Right kidney (tissue), 1 donor: ENCODE measurements at regions not wholly inside any gene's neighbourhood (a gene's known extent, or its start where the extent isn't known, plus 50 kb on each side); places are given as distances from the start of the nearest gene placed in this dataset.

ENCODE experiments used
- DNase-seq: peaks from one replicate; pipeline ENCODE4 v3.0.0-alpha.2; 2016

GRCh38 chr5:44659334-44659733 is 149.4 kb upstream of the MRPS30 start:
- no peak for DNase-seq

GRCh38 chr5:44652674-44653073 is 156.1 kb upstream of the MRPS30 start:
- DNase-seq: no peak

GRCh38 chr5:44646016-44646415 is 162.7 kb upstream of the MRPS30 start:
- DNase-seq: no peak

GRCh38 chr5:44645502-44645901 is 163.2 kb upstream of the MRPS30 start:
- DNase-seq: no peak

GRCh38 chr5:44644628-44645027 is 164.1 kb upstream of the MRPS30 start:
- no peak for DNase-seq

- no peak for DNase-seq
These were observed 166.9 kb upstream of the MRPS30 start for GRCh38 chr5:44641820-44642219.

- DNase-seq: no peak
These were observed 167.7 kb upstream of the MRPS30 start for GRCh38 chr5:44640945-44641456.

- no peak for DNase-seq
These were observed 170.6 kb upstream of the MRPS30 start for GRCh38 chr5:44637916-44638869.

GRCh38 chr5:44632344-44632743 is 176.4 kb upstream of the MRPS30 start:
- no peak for DNase-seq

- DNase-seq: no peak
These were observed 181.9 kb upstream of the MRPS30 start for GRCh38 chr5:44626846-44627245.

- DNase-seq: no peak
These were observed 186.4 kb upstream of the MRPS30 start for GRCh38 chr5:44622331-44622730.

GRCh38 chr5:44619875-44620610 is 188.7 kb upstream of the MRPS30 start:
- DNase-seq: no peak

GRCh38 chr5:44614845-44615244 is 193.9 kb upstream of the MRPS30 start:
- DNase-seq: no peak

- no peak for DNase-seq
These were observed 194.8 kb upstream of the MRPS30 start for GRCh38 chr5:44613936-44614335.

- no peak for DNase-seq
These were observed 202.8 kb upstream of the MRPS30 start for GRCh38 chr5:44605926-44606325.

- DNase-seq: no peak
These were observed 205.1 kb upstream of the MRPS30 start for GRCh38 chr5:44603496-44604272.

- no peak for DNase-seq
These were observed 185.5 kb upstream of the FGF10 start for GRCh38 chr5:44574678-44575077.

GRCh38 chr5:44568519-44568918 is 179.3 kb upstream of the FGF10 start:
- DNase-seq: no peak

- DNase-seq: no peak
These were observed 176.7 kb upstream of the FGF10 start for GRCh38 chr5:44565902-44566301.

GRCh38 chr5:44565360-44565759 is 176.1 kb upstream of the FGF10 start:
- no peak for DNase-seq

GRCh38 chr5:44546286-44546685 is 157.1 kb upstream of the FGF10 start:
- DNase-seq: no peak

GRCh38 chr5:44543511-44543910 is 154.3 kb upstream of the FGF10 start:
- no peak for DNase-seq

- DNase-seq: no peak
These were observed 153.2 kb upstream of the FGF10 start for GRCh38 chr5:44542470-44542869.
